SK-N-SH treated with all-trans-retinoic acid at 6 μM for 48 hours (cell line): ENCODE measurements at regions not wholly inside any gene's neighbourhood (a gene's known extent, or its start where the extent isn't known, plus 50 kb on each side); places are given as distances from the start of the nearest gene placed in this dataset.

Experiments used
- BACH2 ChIP-seq: fragments of 250-450 bp; sonication (Bioruptor Pico); IDR thresholded peaks from 2 replicates; pipeline ENCODE4 v1.9.0; 2021; ENCODE audit warnings: mild to moderate bottlenecking, borderline replicate concordance
- CREB5 ChIP-seq: fragments of 250-450 bp; sonication (Bioruptor Pico); IDR thresholded peaks from 2 replicates; pipeline ENCODE4 v1.5.1; 2020; ENCODE audit warnings: low read depth, mild to moderate bottlenecking, moderate library complexity
- CSDC2 ChIP-seq: fragments of 250-450 bp; sonication (Bioruptor Pico); IDR thresholded peaks from 2 replicates; pipeline ENCODE4 v1.5.0; 2020; ENCODE audit warnings: mild to moderate bottlenecking, moderate library complexity
- CSRNP3 ChIP-seq: fragments of 250-450 bp; sonication (Bioruptor Pico); IDR thresholded peaks from 2 replicates; pipeline ENCODE4 v1.5.1; 2021; ENCODE audit warnings: mild to moderate bottlenecking, moderate library complexity
- GLIS3 ChIP-seq: fragments of 250-450 bp; sonication (Bioruptor Pico); IDR thresholded peaks from 2 replicates; pipeline ENCODE4 v1.5.0; 2020; ENCODE audit warnings: mild to moderate bottlenecking, moderate library complexity
- OSR1 ChIP-seq: fragments of 250-450 bp; sonication (Bioruptor Pico); IDR thresholded peaks from 2 replicates; pipeline ENCODE4 v1.8.0; 2022; ENCODE audit warnings: moderate library complexity, mild to moderate bottlenecking, inconsistent platforms
- PATZ1 ChIP-seq: fragments of 250-450 bp; sonication (Bioruptor Pico); IDR thresholded peaks from 2 replicates; pipeline ENCODE4 v1.8.0; 2020; ENCODE audit warnings: mild to moderate bottlenecking, moderate library complexity, borderline replicate concordance
- SNAI2 ChIP-seq: fragments of 250-450 bp; sonication (Bioruptor Pico); IDR thresholded peaks from 2 replicates; pipeline ENCODE4 v1.5.0; 2020; ENCODE audit warnings: mild to moderate bottlenecking, moderate library complexity
- TCF4 ChIP-seq: fragments of 250-450 bp; sonication (Bioruptor Pico); IDR thresholded peaks from 2 replicates; pipeline ENCODE4 v1.8.0; 2021; ENCODE audit warnings: mild to moderate bottlenecking, moderate library complexity, borderline replicate concordance
- ZC3H10 ChIP-seq: fragments of 250-450 bp; sonication (Bioruptor Pico); IDR thresholded peaks from 2 replicates; pipeline ENCODE4 v1.5.1; 2021; ENCODE audit warnings: mild to moderate bottlenecking, moderate library complexity
- ZNF8 ChIP-seq: fragments of 450-650 bp; formaldehyde crosslinking; IDR thresholded peaks from 2 replicates; pipeline ENCODE4 v1.5.0; 2020; ENCODE audit warnings: mild to moderate bottlenecking, moderate library complexity

- no peak for TF ChIP-seq CSRNP3 (CRISPR knock-in tag)
- no peak for TF ChIP-seq SNAI2 (CRISPR knock-in tag)
- no peak for TF ChIP-seq ZC3H10 (CRISPR knock-in tag)
- no peak for TF ChIP-seq CSDC2 (CRISPR knock-in tag)
- no peak for TF ChIP-seq ZNF8
- no peak for TF ChIP-seq GLIS3
- TF ChIP-seq CREB5 = no peak
- TF ChIP-seq BACH2 (CRISPR knock-in tag) = no peak
- TF ChIP-seq OSR1 = no peak
- TF ChIP-seq PATZ1 = no peak
- TF ChIP-seq TCF4 (CRISPR knock-in tag) = no peak
Observed at GRCh38 chr7:25964483-25964991, 187.5 kb upstream of the NFE2L3 start.
